ENCODE measurements at regions not wholly inside any gene's neighbourhood (a gene's known extent, or its start where the extent isn't known, plus 50 kb on each side); places are given as distances from the start of the nearest gene placed in this dataset.

GRCh38 chr4:121477480-121477879, 96.7 kb upstream of the QRFPR start:
- TF ChIP-seq, protein P1, sequence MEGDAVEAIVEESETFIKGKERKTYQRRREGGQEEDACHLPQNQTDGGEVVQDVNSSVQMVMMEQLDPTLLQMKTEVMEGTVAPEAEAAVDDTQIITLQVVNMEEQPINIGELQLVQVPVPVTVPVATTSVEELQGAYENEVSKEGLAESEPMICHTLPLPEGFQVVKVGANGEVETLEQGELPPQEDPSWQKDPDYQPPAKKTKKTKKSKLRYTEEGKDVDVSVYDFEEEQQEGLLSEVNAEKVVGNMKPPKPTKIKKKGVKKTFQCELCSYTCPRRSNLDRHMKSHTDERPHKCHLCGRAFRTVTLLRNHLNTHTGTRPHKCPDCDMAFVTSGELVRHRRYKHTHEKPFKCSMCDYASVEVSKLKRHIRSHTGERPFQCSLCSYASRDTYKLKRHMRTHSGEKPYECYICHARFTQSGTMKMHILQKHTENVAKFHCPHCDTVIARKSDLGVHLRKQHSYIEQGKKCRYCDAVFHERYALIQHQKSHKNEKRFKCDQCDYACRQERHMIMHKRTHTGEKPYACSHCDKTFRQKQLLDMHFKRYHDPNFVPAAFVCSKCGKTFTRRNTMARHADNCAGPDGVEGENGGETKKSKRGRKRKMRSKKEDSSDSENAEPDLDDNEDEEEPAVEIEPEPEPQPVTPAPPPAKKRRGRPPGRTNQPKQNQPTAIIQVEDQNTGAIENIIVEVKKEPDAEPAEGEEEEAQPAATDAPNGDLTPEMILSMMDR (IDR thresholded peaks at IDR 0.05) = no peak
- TF ChIP-seq POLR2A (IDR thresholded peaks at IDR 0.05) = no peak
